ENCODE measurements at regions not wholly inside any gene's neighbourhood (a gene's known extent, or its start where the extent isn't known, plus 50 kb on each side); places are given as distances from the start of the nearest gene placed in this dataset.

DNA sequence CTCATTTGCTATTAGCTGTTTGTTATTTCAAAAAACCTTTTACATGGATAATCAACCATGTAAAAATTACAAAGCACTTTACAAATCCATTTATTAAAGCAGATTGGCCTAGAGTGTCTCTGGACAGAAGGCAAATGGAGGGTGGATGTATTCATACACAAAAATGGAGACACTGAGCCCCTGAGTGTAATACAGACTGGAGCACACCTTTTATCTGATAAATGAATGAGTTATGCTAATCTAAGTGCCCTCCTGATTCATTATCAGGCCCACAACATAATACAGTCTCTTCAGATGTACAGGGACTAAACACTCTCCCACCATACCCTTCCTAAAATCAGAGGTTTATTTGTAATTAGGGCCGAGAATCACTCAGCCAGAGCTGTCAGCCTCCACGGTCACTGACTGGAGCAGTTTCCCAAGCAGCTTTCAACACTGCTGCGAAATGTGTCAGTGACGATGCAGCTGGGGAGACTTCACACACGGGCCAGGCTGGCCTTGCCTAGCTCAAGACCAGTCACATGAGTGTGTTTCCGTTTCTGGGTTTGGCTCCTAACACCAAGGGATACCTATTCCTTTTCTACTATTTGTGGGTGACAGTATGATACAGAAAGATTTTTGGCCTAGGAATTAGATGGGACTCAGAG is 271.8 kb downstream of the ZIC1 start:
- TF ChIP-seq, protein P1, sequence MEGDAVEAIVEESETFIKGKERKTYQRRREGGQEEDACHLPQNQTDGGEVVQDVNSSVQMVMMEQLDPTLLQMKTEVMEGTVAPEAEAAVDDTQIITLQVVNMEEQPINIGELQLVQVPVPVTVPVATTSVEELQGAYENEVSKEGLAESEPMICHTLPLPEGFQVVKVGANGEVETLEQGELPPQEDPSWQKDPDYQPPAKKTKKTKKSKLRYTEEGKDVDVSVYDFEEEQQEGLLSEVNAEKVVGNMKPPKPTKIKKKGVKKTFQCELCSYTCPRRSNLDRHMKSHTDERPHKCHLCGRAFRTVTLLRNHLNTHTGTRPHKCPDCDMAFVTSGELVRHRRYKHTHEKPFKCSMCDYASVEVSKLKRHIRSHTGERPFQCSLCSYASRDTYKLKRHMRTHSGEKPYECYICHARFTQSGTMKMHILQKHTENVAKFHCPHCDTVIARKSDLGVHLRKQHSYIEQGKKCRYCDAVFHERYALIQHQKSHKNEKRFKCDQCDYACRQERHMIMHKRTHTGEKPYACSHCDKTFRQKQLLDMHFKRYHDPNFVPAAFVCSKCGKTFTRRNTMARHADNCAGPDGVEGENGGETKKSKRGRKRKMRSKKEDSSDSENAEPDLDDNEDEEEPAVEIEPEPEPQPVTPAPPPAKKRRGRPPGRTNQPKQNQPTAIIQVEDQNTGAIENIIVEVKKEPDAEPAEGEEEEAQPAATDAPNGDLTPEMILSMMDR (IDR thresholded peaks at IDR 0.05): no peak
- TF ChIP-seq POLR2A (IDR thresholded peaks at IDR 0.05): no peak

Measured in breast epithelium (tissue), 3 donors.